NCI-H524 (cell line): ENCODE measurements at regions not wholly inside any gene's neighbourhood (a gene's known extent, or its start where the extent isn't known, plus 50 kb on each side); places are given as distances from the start of the nearest gene placed in this dataset.
A peak's percentile ranks its signal among the peaks of the same experiment; 100 is the strongest.
"Not testable (repeated sequence)": the region's sequence is repeated elsewhere in the genome, so short reads cannot be mapped to it uniquely, and the experiment has no call there.

Experiments used
- DNase-seq, 2 experiments: peaks; one replicate each; lab custom pipeline; 2025; lab: John Stamatoyannopoulos, UW

- no peak for DNase-seq
Observed at GRCh38 chrX:66912417-66912816, 273.5 kb upstream of the EDA2R start.

GRCh38 chrX:66902081-66902480 is 263.2 kb upstream of the EDA2R start:
- no peak for DNase-seq

GRCh38 chrX:66900886-66901285 is 262.0 kb upstream of the EDA2R start:
- DNase-seq: no peak

- no peak for DNase-seq
Observed at GRCh38 chrX:66892004-66892403, 253.1 kb upstream of the EDA2R start.

GRCh38 chrX:66889418-66889817 is 250.5 kb upstream of the EDA2R start:
- no peak for DNase-seq

GRCh38 chrX:66882101-66882500 is 243.2 kb upstream of the EDA2R start:
- peak in 1 of 2 experiments; percentile 21 for DNase-seq

- no peak for DNase-seq
Observed at GRCh38 chrX:66876776-66877175, 237.9 kb upstream of the EDA2R start.

GRCh38 chrX:66872771-66873170 is 233.9 kb upstream of the EDA2R start:
- DNase-seq: no peak

GRCh38 chrX:66863721-66864120 is 224.8 kb upstream of the EDA2R start:
- no peak for DNase-seq

GRCh38 chrX:66833426-66833825 is 194.5 kb upstream of the EDA2R start:
- no peak for DNase-seq

GRCh38 chrX:66815227-66815626 is 176.3 kb upstream of the EDA2R start:
- DNase-seq: no peak

- not testable (repeated sequence) for DNase-seq
Observed at GRCh38 chrX:66794514-66794913, 155.6 kb upstream of the EDA2R start.

- DNase-seq: no peak
Observed at GRCh38 chrX:66766318-66766717, 127.4 kb upstream of the EDA2R start.

GRCh38 chrX:66760651-66761050 is 121.8 kb upstream of the EDA2R start:
- peak in 1 of 2 experiments; percentile 14 for DNase-seq

- no peak for DNase-seq
Observed at GRCh38 chrX:66756717-66757116, 117.8 kb upstream of the EDA2R start.

GRCh38 chrX:66751136-66751782 is 112.4 kb upstream of the EDA2R start:
- DNase-seq: no peak

- DNase-seq: not testable (repeated sequence)
Observed at GRCh38 chrX:66744519-66744918, 105.6 kb upstream of the EDA2R start.

GRCh38 chrX:66731398-66731797 is 92.5 kb upstream of the EDA2R start:
- DNase-seq: peak in 1 of 2 experiments; percentile 49

- no peak for DNase-seq
Observed at GRCh38 chrX:66728818-66729271, 90.0 kb upstream of the EDA2R start.

- DNase-seq: no peak
Observed at GRCh38 chrX:66717926-66718325, 79.0 kb upstream of the EDA2R start.

- DNase-seq: no peak
Observed at GRCh38 chrX:66698273-66699204, 59.7 kb upstream of the EDA2R start.

GRCh38 chrX:66692512-66692911 is 53.6 kb upstream of the EDA2R start:
- DNase-seq: not testable (repeated sequence)
